ENCODE measurements at regions not wholly inside any gene's neighbourhood (a gene's known extent, or its start where the extent isn't known, plus 50 kb on each side); places are given as distances from the start of the nearest gene placed in this dataset.
"Not testable (repeated sequence)": the region's sequence is repeated elsewhere in the genome, so short reads cannot be mapped to it uniquely, and the experiment has no call there.

GRCh38 chr10:8128511-8128910 lies 74.0 kb downstream of the GATA3 start:
- DNase-seq (ENCODE audit: low spot score), result no peak

DNA sequence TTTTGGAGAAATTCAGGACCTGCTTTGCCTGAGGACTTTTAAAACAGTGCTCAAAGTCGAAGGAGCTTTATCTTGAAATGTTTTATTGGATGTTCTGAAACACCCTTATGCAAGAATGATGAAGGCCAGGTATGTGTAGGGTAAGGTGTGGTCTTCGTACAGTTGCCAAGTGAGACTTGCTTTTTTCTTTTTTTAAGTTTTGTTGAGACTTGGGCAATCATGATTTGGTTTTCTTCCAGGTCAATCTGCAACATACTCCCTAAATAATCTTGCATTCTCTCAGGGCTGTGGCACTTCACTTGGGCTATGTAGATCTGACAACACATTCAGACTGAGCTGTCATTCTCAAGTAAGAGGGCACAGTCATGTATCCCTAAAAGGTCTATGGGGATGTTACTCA lies 75.0 kb downstream of the GATA3 start:
- no peak for DNase-seq (ENCODE audit: low spot score)

GRCh38 chr10:8130973-8131911 lies 76.8 kb downstream of the GATA3 start:
- no peak for DNase-seq (ENCODE audit: low spot score)

GRCh38 chr10:8133146-8133545 lies 78.7 kb downstream of the GATA3 start:
- DNase-seq (ENCODE audit: low spot score), result no peak

DNA sequence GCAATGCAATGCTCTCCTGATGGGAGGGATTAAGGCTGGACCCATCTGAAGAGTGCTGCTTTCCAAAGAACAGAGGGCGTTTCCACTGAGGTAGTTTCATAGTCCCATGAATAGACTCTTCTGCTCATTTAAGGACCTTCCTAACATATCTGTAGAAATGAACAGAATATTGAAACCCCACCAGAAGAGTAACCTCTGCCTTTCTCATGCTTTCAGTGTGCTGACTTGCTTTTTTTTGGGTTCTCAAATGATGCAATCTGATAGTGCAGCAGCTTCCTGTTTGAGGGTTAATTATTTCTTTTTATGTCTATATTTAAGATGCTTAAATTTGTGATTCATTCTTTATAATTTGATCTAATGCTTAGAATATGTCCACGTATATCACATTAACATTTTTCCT lies 82.2 kb downstream of the GATA3 start:
- no peak for DNase-seq (ENCODE audit: low spot score)

- DNase-seq (ENCODE audit: low spot score), result no peak
Observed at GRCh38 chr10:8137272-8137681, 82.8 kb downstream of the GATA3 start.

GRCh38 chr10:8137726-8138125 lies 83.2 kb downstream of the GATA3 start:
- DNase-seq (ENCODE audit: low spot score), result no peak

GRCh38 chr10:8138471-8138870 lies 84.0 kb downstream of the GATA3 start:
- no peak for DNase-seq (ENCODE audit: low spot score)

- DNase-seq (ENCODE audit: low spot score), result no peak
Observed at GRCh38 chr10:8144496-8144895, 90.0 kb downstream of the GATA3 start.

GRCh38 chr10:8146650-8147049 lies 92.2 kb downstream of the GATA3 start:
- no peak for DNase-seq (ENCODE audit: low spot score)

- no peak for DNase-seq (ENCODE audit: low spot score)
Observed at GRCh38 chr10:8149991-8150390, 95.5 kb downstream of the GATA3 start.

- DNase-seq (ENCODE audit: low spot score), result no peak
Observed at GRCh38 chr10:8150401-8150905, 96.0 kb downstream of the GATA3 start.

DNA sequence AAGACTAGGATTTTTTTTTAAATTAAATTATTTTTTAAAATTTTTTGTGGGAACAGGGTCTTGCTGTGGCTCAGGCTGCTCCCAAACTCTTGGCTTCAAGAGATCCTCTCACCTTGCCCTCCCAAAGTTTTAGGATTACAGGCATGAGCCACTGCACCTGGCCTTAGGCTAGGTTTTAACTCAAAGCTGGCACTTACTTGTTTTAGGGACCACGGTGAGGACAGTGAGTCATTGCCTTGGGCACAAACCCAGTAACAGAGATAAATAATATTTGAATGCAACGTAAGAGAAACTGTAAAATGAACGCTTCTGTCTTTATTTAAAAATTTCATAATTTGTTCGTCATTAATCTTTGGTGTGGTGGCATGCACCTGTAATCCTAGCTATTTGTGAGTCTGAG lies 96.6 kb downstream of the GATA3 start:
- DNase-seq (ENCODE audit: low spot score), result no peak

GRCh38 chr10:8156918-8157317 lies 102.4 kb downstream of the GATA3 start:
- DNase-seq (ENCODE audit: low spot score), result no peak

DNA sequence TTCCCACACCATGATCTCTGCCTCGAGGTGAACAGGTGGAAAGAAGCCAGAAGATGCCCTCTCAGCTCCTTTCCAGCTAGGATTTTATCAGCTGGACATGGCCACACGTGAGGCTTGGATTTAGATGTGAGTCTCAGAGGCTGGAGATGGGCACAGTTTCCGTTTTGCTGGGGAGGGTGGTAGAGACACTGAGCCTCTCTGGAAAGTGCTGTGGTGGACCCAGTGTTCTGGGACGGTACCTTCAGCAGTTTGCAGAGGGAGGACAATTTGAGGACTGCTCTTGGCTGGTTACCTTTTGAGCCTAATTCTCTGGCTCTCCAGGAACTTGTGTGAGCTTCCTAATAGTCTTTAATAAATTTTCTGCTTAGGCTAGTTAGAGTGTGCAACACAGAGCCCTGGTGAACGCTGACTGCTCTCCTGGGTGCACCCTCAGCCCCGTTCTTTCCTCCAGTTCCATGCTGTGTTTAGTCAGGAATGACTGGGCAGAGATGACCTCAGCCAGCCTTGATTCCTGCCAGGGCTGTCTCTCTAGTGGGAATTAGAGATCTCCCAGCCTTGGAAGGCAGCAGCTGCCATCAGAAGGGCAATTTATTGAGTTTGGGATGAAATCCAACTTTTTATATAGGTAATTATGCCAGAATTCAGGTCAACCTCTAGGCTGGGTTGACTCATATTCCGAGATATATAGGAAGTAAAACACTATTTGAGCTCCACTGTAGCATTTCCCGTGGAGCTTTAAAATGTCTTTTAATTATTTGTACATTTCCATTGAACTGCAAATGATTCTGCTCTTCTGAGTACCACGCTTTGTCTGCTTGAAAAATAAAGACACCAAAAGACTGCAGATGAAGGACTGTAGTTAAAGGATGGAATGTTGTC lies 103.9 kb downstream of the GATA3 start:
- no peak for DNase-seq (ENCODE audit: low spot score)

DNA sequence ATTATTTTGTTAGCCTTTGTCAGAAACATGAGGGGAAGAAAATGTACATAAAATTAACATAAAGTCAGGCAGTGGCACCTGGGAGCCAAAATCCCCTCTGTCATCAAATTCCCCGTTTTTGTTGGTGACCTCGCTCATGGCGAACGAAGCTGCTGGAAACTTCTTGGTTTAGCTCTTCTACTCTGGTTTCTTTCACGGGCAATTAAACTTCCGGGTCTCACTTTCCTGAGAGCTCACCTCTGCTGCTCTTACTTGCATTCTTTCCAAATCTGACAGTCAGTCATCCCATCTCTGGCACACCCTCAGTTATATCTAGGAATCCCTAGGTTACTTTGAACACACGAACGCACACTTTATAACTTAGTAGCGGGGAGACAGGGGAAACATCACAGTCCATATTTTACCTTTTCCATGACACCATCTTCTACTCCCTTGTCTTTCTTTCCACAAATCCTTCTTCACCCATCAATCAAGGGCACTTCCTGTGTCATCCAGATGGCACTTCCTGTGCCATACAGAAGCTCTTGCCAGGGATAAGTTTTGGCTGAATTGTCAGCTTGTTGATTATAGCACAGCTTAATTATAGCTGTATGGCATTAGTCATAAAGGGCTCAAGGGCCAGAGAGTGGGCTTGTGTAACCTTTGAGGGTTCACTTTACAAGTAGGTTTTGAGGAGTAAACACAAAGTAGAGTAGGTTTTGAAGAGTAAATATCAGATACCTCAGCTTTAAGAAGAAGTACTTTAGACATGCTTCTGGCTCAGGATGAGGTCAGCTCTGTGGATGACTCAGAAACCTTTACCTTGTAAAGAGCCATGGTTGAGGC lies 105.1 kb downstream of the GATA3 start:
- no peak for DNase-seq (ENCODE audit: low spot score)

DNA sequence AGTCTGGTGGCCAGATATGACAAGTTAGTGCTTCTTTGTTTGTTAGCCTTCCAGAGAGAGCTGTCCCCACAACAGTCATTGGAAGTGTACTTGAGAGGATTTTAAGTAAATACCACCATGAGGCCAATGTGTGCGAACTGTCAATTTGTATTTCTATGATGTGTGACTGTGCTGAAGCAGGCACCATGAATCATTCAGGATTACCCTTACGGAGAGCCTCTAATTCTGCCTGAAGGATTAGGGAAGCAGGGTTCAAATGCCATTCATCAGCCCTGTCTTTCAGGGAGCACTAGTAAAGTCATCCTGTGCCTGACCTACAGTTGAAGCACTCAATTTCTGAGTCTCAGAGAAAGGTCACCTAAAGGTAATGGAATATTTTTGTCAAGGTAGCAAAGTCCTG lies 109.3 kb downstream of the GATA3 start:
- no peak for DNase-seq (ENCODE audit: low spot score)

DNA sequence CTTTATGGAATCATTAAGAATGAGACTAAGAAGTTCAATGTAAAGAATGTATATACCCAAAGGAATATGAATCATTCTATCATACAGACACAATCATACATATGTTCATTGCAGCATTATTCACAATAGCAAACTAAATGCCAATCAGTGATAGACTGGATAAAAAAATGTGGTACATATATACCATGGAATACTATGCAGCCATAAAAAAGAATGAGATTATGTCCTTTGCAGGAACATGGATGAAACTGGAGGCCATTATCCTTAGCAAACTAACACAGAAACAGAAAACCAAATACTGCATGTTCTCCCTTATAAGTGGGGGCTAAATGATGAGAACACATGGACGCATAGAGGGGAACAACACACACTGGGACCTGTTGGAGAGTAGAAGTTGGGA lies 110.2 kb downstream of the GATA3 start:
- not testable (repeated sequence) for DNase-seq (ENCODE audit: low spot score)

DNA sequence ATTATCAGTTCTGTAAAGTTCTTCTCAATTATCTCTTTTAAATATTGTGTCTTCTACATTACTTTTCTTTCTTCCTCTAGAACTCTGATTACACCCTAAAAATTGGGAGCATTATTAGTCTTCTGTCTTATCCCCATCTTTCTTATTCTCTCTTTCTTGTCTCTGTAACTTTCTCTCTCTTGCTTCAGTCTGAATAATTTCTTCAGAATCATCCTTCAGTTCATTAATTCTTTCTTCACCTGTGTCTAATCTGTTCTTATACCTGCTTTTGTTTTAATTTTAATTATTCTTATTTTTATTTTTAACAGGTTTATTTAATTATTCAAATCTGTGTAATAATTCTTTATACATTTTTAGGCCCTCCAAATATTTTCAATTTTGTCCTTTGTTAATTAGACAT lies 114.3 kb downstream of the GATA3 start:
- DNase-seq (ENCODE audit: low spot score), result no peak

GRCh38 chr10:8171008-8171407 lies 116.5 kb downstream of the GATA3 start:
- no peak for DNase-seq (ENCODE audit: low spot score)

DNA sequence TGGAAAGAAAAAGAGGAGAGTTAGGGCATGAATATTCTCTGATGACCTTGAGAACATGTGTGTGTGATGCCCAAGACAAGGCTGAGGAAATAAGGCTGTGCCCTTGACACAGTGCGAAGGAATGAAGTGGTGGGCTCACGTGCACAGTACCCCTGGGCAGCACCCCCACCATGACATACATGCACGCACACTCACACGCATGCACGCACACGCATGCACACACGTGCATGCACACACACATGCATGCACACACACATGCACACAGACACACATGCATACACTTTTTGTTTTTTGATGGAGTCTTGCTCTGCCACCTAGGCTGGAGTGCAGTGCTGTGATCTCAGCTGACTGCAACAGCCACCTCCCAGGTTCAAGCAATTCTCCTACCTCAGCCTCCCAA lies 118.1 kb downstream of the GATA3 start:
- DNase-seq (ENCODE audit: low spot score), result no peak
